Prostate gland (tissue), 2 donors: ENCODE measurements at regions not wholly inside any gene's neighbourhood (a gene's known extent, or its start where the extent isn't known, plus 50 kb on each side); places are given as distances from the start of the nearest gene placed in this dataset.

Source experiments
- DNase-seq: peaks from one replicate; pipeline ENCODE4 v3.0.0-alpha.2; 2019; ENCODE audit warnings: low spot score
- H3K27ac ChIP-seq, 2 donors: fragments of 200-600 bp; sonication (generic); 2 replicates each; pipeline ENCODE4 v1.5.1; 2017 to 2019
- H3K27me3 ChIP-seq: fragments of 200-600 bp; sonication (generic); replicated peaks from 2 replicates; pipeline ENCODE4 v1.5.1; 2019; ENCODE audit not compliant: insufficient read depth
- H3K36me3 ChIP-seq, 2 donors: fragments of 200-600 bp; sonication (generic); 1 replicate in 1 of 2; 2 replicates in 1 of 2; pipeline versions ENCODE4 v1.5.1 to v1.8.1; 2017 to 2019
- H3K4me1 ChIP-seq: fragments of 200-600 bp; sonication (generic); replicated peaks from 2 replicates; pipeline ENCODE4 v1.5.1; 2019
- H3K4me3 ChIP-seq, 2 donors: fragments of 200-600 bp; sonication (generic); 2 replicates each; pipeline ENCODE4 v1.5.1; 2017 to 2019
- H3K9me3 ChIP-seq: fragments of 200-600 bp; sonication (generic); 2 replicates; pipeline ENCODE4 v1.5.1; 2017
- POLR2A ChIP-seq: fragments of 450-650 bp; IDR thresholded peaks from one replicate; pipeline ENCODE4 v1.6.1; 2016; ENCODE audit warnings: antibody characterized with exemption, mild to moderate bottlenecking
- POLR2AphosphoS5 ChIP-seq: sonication (generic); formaldehyde crosslinking; IDR thresholded peaks from one replicate; pipeline ENCODE4 v1.6.1; 2017; ENCODE audit warnings: antibody characterized with exemption
- WGBS: methylation state at CpG from one replicate; pipeline ENCODE4 v1.1.5; 2018; 5-methylcytosine and 5-hydroxymethylcytosine counted together
- intact Hi-C: fragments of 100-400 bp; cut with DNase I; formaldehyde crosslinking; loops from one replicate; pipeline ENCODE4 v1.14.2; 2022
- small RNA-seq, 2 donors: library from RNA; depleted of rRNA; stranded (forward); fragments of <200 nt; gene quantifications; one replicate each; pipeline ENCODE3, GENCODE V24; 2016
- TF ChIP-seq, protein P1 (sequence below), 4 experiments: fragments of 200-600 bp in 2 of 4; fragments of 450-650 bp in 2 of 4; sonication (generic) in 2 of 4; IDR thresholded peaks; 1 replicate in 3 of 4; 2 replicates in 1 of 4; pipeline ENCODE4 v1.5.1; 2016 to 2019; ENCODE audit warnings: antibody characterized with exemption in 4 of 4, mild to moderate bottlenecking in 2 of 4, moderate library complexity in 2 of 4

DNA sequence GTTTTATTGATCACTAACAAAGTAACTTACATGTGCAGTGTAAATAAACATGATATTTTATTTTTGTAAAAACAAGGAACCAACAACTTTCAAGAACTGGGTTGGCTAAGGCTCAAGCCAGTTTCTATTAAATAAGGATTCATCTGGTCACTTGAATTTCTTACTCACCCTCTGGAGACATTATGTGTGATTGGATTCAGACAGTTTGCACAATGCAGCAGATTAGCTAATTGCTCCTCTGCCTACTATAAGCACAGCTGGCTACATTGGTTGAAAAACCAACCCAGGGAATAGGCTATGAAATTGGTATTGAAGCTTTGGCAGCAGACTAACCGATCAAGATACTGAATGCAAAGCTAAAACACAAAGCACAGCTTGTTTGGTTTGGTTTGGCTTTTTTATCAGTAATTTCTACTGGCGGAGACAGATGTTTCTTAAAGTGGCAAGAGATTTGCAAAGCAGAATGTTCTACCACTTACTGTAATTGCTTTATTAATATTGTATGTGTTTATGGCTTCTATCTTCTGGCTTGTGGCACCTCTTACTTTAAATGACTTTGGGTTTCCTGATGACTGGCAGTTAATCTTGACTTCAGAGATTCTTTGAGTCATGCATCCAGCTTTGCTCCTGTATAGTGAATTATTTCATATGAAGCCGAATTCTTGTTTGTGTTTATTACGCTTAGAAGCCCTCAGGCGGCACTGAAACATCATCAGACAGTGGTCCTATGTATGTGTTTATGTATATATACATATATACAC, 231.5 kb downstream of the MPDZ start:
- Histone ChIP-seq H3K27me3 (no peaks in the 10 kb centered on the region), H3K9me3 (no peaks in the 10 kb centered on the region), H3K36me3 (no peaks in the 10 kb centered on the region), H3K4me1 (no peaks in the 10 kb centered on the region), H3K27ac (no peak overlapping the region), H3K4me3 (no peak overlapping the region)
- DNase-seq = no peak
- TF ChIP-seq, protein P1, sequence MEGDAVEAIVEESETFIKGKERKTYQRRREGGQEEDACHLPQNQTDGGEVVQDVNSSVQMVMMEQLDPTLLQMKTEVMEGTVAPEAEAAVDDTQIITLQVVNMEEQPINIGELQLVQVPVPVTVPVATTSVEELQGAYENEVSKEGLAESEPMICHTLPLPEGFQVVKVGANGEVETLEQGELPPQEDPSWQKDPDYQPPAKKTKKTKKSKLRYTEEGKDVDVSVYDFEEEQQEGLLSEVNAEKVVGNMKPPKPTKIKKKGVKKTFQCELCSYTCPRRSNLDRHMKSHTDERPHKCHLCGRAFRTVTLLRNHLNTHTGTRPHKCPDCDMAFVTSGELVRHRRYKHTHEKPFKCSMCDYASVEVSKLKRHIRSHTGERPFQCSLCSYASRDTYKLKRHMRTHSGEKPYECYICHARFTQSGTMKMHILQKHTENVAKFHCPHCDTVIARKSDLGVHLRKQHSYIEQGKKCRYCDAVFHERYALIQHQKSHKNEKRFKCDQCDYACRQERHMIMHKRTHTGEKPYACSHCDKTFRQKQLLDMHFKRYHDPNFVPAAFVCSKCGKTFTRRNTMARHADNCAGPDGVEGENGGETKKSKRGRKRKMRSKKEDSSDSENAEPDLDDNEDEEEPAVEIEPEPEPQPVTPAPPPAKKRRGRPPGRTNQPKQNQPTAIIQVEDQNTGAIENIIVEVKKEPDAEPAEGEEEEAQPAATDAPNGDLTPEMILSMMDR (IDR thresholded peaks at IDR 0.05) = no peak
- no peak for TF ChIP-seq POLR2A
- no peak for TF ChIP-seq POLR2AphosphoS5
- intact Hi-C loops = no loop called here
- 87% methylated on average over 5 of the region's 5 CpGs for WGBS

DNA sequence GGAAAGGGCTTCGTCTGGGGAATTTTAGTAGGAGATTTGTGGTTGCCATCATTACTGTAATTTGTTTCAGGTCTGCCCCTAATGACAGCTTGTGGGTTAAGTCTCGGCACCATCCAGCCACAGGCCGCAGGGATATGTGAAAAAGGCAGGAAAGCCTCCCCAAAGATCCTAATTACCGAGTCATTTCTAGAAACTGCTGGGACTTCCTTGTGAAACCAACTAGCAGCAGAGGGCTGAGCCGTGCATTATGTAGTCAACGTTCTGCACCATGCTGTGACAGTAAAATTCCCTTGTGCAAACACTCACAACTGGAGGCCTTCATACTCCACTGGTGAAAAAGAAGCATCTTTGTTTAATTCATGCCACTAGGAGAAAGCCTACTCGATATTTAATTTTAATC, 230.3 kb downstream of the MPDZ start:
- H3K27me3 ChIP-seq = no peaks in the 10 kb centered on the region
- WGBS = 71% methylated on average over 7 of the region's 7 CpGs
- no peaks in the 10 kb centered on the region for H3K4me1 ChIP-seq
- no peaks in the 10 kb centered on the region for H3K9me3 ChIP-seq
- no peak overlapping the region for H3K4me3 ChIP-seq
- H3K36me3 ChIP-seq = no peaks in the 10 kb centered on the region
- DNase-seq = no peak
- no peak overlapping the region for H3K27ac ChIP-seq
- peak; percentile 33 for TF ChIP-seq POLR2AphosphoS5
- TF ChIP-seq, protein P1 (IDR thresholded peaks at IDR 0.05) = no peak
- intact Hi-C loops = no loop called here

DNA sequence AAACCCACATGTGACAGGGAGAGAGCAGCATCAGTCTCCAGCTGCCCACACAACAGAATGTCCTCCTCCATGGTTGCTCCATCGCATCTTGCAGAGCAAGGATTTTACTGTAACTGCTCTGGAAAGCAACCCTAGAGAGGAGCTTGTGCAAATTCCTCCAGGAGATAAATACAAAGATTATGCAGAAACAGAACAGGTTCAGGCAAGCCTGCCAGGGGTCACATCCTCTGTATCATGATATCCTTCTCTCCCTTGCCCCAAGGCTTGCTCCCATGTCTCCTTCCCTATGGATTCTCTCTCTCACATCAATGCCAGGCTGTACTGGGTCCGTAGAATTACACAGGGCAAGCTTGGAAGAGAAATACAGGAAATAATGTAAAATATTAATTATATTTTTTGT, 226.0 kb downstream of the MPDZ start:
- Histone ChIP-seq H3K27me3 (no peaks in the 10 kb centered on the region), H3K27ac (no peak overlapping the region), H3K4me3 (no peak overlapping the region), H3K4me1 (no peaks in the 10 kb centered on the region), H3K9me3 (no peaks in the 10 kb centered on the region), H3K36me3 (no peaks in the 10 kb centered on the region)
- intact Hi-C loops = no loop called here
- DNase-seq = no peak
- TF ChIP-seq POLR2AphosphoS5 (no peak), POLR2A (no peak)
- TF ChIP-seq, protein P1 (IDR thresholded peaks at IDR 0.05) = no peak
- 27% methylated on average over 2 of the region's 2 CpGs for WGBS

DNA sequence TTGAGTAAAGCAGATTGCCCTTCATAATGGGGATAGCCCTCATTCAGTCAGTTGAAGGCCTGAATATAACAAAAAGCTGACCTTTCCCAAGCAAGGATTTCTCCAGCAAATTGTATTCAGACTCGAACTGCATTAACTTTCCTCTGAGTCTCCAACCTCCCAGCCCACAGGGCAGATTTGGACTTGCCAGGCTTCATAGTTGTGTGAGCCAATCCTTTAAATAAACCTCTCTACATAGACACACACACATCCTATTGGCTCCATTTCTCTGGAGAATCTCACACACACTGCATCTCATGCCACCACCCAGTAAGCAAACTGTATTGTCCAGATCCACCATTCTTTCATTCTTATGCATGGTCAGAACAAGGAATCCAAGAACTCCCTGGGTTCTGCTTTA, 225.1 kb downstream of the MPDZ start:
- 42% methylated on average over 1 of the region's 1 CpG for WGBS
- H3K27ac ChIP-seq = no peak overlapping the region
- no peaks in the 10 kb centered on the region for H3K27me3 ChIP-seq
- no peaks in the 10 kb centered on the region for H3K36me3 ChIP-seq
- H3K4me1 ChIP-seq = no peaks in the 10 kb centered on the region
- TF ChIP-seq POLR2AphosphoS5 = no peak
- no peak for TF ChIP-seq POLR2A
- TF ChIP-seq, protein P1 (IDR thresholded peaks at IDR 0.05) = no peak
- no peak for DNase-seq
- intact Hi-C loops = no loop called here
- no peak overlapping the region for H3K4me3 ChIP-seq
- no peaks in the 10 kb centered on the region for H3K9me3 ChIP-seq

Small RNA genes lying in the stretch of these regions (small RNA-seq; reads per million reads assigned to genes)
- 0 reads per million in 2 donors for gene RF00019
